Renal cortex interstitium (tissue), 11 donors: ENCODE measurements at regions not wholly inside any gene's neighbourhood (a gene's known extent, or its start where the extent isn't known, plus 50 kb on each side); places are given as distances from the start of the nearest gene placed in this dataset.

Experiments
- DNase-seq, 11 donors: peaks; one replicate each; pipeline ENCODE4 v3.0.0-alpha.2; 2013; ENCODE audit warnings: low read depth in 9 of 11, low spot score in 4 of 11; ENCODE audit errors: extremely low read depth in 1 of 11

DNA sequence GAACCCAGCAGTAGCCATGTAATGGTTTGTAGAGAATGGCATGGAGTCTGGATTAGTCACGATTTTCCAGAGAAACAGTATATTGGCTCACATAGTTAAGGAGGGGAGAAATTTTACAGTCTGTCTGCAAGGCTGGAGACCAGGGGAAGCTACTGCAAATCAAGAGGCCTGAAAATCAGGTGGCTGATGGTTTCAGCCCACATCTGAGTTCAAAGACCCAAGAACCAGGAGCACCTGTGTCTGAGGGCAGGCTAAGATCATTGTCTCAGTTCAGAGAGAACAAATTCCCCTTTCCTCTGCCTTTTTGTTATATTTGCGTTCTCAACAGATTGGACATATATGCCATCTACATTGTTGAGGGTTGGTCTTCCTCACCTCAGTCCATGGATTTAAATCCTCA is 207.5 kb upstream of the IRX2 start:
- no peak for DNase-seq

- DNase-seq = no peak
Observed at GRCh38 chr5:2948875-2949274, 197.4 kb upstream of the IRX2 start.

- no peak for DNase-seq
Observed at GRCh38 chr5:2946315-2946714, 194.8 kb upstream of the IRX2 start.

GRCh38 chr5:2936413-2936812 is 184.9 kb upstream of the IRX2 start:
- DNase-seq = no peak

DNA sequence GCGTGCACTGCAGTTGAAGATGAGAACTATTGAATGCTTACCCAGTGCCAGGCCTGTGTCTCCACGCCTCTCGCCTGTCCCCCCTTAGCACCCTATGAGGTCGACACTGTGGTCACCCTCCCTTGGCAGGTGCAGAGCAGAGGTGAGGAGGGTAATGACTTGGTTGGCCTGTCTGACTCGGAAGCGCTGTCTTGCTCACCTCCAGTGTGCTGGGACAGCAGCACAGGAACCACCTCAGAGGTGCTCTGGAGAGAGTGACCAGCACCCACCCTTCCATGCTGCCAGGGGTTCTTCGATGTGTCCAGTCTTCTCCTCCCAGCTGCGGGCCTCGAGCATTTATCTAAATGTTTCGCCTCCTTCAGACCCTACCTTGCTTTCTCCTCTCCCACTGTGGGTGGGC is 178.3 kb upstream of the IRX2 start:
- no peak for DNase-seq

- DNase-seq = no peak
Observed at GRCh38 chr5:2921651-2922050, 170.2 kb upstream of the IRX2 start.

DNA sequence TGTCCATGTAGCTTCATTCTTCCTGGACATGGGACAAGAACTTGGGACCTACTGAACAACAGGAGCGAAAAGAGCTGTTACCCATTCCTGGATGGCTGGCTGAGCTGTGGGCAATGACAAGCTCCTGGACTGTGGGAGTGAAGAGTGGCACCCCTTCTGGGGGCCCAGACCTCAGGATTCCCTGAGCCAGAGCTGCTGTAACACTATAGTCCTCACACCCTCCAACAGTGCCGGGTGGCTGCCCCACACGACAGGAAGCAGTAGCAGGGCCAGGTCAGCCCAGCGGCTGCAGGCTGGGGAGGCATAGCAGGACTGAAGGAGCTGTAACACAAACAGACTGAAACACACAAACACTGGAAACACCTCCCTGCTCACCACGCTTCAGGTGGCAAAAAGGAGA is 169.7 kb upstream of the IRX2 start:
- DNase-seq = no peak

- no peak for DNase-seq
Observed at GRCh38 chr5:2920312-2920711, 168.8 kb upstream of the IRX2 start.

GRCh38 chr5:2919310-2920018 is 168.0 kb upstream of the IRX2 start:
- DNase-seq = no peak

- no peak for DNase-seq
Observed at GRCh38 chr5:2917524-2917923, 166.0 kb upstream of the IRX2 start.

GRCh38 chr5:2917093-2917492 is 165.6 kb upstream of the IRX2 start:
- no peak for DNase-seq

DNA sequence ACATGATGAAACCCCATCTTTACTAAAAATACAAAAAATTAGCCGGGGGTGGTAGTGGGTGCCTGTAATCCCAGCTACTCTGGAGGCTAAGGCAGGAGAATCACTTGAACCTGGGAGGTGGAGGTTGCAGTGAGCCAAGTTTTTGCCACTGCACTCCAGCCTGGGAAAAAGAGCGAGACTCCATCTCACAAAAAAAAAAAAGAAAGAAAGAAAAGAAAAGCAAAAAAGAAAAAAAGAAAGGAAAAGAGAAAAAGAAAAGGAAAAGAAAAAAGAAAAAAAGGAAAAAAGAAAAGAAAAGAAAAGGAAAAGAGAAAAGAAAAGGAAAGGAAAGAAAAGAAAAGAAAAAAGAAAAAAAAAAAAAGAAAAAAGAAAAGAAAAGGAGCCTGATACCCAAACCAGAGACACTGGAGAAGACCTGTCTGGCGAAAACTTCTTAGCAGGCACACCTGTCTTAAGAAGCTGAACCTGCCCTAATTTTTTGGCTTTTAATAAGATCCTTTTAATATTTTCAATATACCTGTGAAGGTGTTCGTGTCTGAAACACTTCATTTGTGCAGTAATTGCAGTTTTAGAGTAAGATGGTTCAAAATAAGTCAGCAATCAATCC is 164.7 kb upstream of the IRX2 start:
- DNase-seq = no peak

DNA sequence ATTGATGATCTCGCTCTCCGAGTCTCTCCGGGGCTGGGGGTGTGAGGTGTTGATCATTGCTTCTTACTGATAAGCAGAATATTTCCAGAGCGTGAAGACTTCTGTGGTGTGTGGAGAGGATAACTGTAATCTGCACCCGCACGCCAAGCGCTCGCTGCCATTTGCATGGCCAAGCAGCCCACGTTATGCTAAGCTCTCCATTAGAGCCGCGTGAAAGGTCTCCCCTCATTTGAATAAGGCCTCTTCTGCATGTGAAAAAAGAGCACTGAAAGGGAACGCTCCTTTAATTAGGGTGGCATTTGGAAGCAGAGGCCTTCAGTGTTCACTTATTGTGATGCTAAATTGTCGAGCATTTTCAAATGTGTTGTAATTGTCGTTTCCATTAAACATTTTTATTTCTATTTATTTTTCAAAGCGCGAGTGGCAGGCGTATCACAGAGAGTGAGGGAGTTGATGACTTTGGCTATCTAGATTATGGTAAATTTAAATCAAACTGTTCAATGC is 163.6 kb upstream of the IRX2 start:
- DNase-seq = no peak

- no peak for DNase-seq
Observed at GRCh38 chr5:2914022-2914661, 162.7 kb upstream of the IRX2 start.

DNA sequence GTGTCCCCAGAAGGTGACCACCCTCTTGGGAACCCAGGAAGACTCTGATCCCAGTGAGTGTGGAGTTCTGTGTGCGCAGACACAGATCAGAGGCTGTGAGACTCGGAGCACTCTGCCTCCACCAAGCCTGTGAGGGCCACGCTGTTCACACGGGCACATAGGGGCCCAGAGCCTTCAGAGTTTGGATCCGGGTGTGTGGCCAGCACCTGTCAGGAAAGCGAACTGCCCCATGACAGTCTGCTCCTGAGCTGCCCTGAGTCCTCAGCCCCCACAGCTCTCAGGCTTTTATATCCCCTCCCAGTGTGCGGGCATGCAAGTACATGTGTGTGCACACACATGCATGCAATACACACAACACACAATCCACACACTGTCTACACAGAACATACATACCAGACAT is 161.8 kb upstream of the IRX2 start:
- no peak for DNase-seq

DNA sequence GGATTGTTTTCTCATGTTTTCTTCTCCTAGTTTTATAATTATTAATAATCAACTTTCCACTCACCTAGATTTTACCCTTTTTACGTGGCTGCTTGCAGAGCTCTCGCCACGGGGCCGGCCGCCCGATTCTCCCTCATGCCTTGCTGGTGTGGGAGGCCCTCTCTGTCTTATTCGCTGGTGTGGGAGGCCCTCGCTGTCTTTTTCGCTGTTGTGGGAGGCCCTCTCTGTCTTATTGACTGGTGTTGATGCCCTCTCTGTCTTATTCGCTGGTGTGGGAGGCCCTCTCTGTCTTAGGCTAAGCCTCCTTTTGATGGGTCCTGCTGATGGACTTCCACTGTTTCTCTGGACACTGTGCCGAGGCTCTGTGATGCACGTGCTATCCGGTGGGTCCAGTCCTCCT is 161.3 kb upstream of the IRX2 start:
- DNase-seq = no peak

GRCh38 chr5:2910401-2911175 is 159.1 kb upstream of the IRX2 start:
- no peak for DNase-seq

GRCh38 chr5:2909035-2909434 is 157.6 kb upstream of the IRX2 start:
- no peak for DNase-seq

DNA sequence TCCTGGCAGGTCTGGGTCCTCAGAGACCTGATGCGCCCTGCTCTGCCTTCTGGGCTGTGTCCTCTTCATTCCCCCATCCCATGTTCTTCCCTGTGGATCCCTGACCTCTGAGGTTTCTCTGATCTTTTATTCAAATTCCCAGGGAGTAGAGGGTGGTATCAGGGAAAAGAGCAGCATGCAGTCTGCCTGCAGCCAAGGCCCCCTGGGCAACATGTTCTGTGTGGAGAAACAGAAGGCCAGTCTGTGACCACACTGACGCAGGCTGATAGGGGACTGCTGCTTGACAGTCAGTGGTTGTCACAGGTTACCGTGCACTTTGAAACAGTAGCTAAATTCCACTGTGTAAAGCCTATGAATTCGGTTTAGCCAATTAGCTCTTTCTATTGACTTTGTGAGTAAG is 156.6 kb upstream of the IRX2 start:
- no peak for DNase-seq
